ENCODE measurements at regions not wholly inside any gene's neighbourhood (a gene's known extent, or its start where the extent isn't known, plus 50 kb on each side); places are given as distances from the start of the nearest gene placed in this dataset.

GRCh38 chr4:138919094-138919936 is 96.3 kb upstream of the NOCT start:
- no peak for DNase-seq

- no peak for DNase-seq
Observed at GRCh38 chr4:138918169-138918869, 97.3 kb upstream of the NOCT start.

- DNase-seq, result no peak
Observed at GRCh38 chr4:138916763-138917162, 98.8 kb upstream of the NOCT start.

- no peak for DNase-seq
Observed at GRCh38 chr4:138915756-138916155, 99.8 kb upstream of the NOCT start.

GRCh38 chr4:138912704-138913340 is 102.8 kb upstream of the NOCT start:
- no peak for DNase-seq

GRCh38 chr4:138911909-138912703 is 103.5 kb upstream of the NOCT start:
- DNase-seq, result no peak

GRCh38 chr4:138910914-138911336 is 104.7 kb upstream of the NOCT start:
- no peak for DNase-seq

GRCh38 chr4:138910195-138910913 is 105.2 kb upstream of the NOCT start:
- no peak for DNase-seq

- no peak for DNase-seq
Observed at GRCh38 chr4:138909587-138909986, 106.0 kb upstream of the NOCT start.

GRCh38 chr4:138908134-138908533 is 107.4 kb upstream of the NOCT start:
- DNase-seq, result no peak

GRCh38 chr4:138907174-138907573 is 108.4 kb upstream of the NOCT start:
- DNase-seq, result no peak

- DNase-seq, result no peak
Observed at GRCh38 chr4:138904793-138905192, 110.8 kb upstream of the NOCT start.

GRCh38 chr4:138903185-138903584 is 112.4 kb upstream of the NOCT start:
- no peak for DNase-seq

- no peak for DNase-seq
Observed at GRCh38 chr4:138902705-138903104, 112.9 kb upstream of the NOCT start.

GRCh38 chr4:138901177-138901576 is 114.4 kb upstream of the NOCT start:
- no peak for DNase-seq

GRCh38 chr4:138899999-138900398 is 115.6 kb upstream of the NOCT start:
- no peak for DNase-seq

- DNase-seq, result no peak
Observed at GRCh38 chr4:138898282-138898681, 117.3 kb upstream of the NOCT start.

- no peak for DNase-seq
Observed at GRCh38 chr4:138897811-138898226, 117.8 kb upstream of the NOCT start.

GRCh38 chr4:138894709-138895108 is 120.9 kb upstream of the NOCT start:
- no peak for DNase-seq

- DNase-seq, result no peak
Observed at GRCh38 chr4:138894011-138894410, 121.6 kb upstream of the NOCT start.

GRCh38 chr4:138892483-138893407 is 122.8 kb upstream of the NOCT start:
- no peak for DNase-seq
